ENCODE measurements at regions not wholly inside any gene's neighbourhood (a gene's known extent, or its start where the extent isn't known, plus 50 kb on each side); places are given as distances from the start of the nearest gene placed in this dataset.

- TF ChIP-seq SOX6 (IDR thresholded peaks at IDR 0.05) (peak; percentile 53; the same call in 1 of the 2 replicates), SMARCE1 (IDR thresholded peaks at IDR 0.05) (peak; percentile 85), SFPQ (IDR thresholded peaks at IDR 0.05; ENCODE audit: low read depth, low read length) (no peak), PATZ1 (CRISPR knock-in tag; IDR thresholded peaks at IDR 0.05; ENCODE audit: borderline replicate concordance) (no peak), SMARCA4 (IDR thresholded peaks at IDR 0.05) (peak; percentile 92), CREB1 (IDR thresholded peaks at IDR 0.05) (no peak), CREB1 (CRISPR knock-in tag; IDR thresholded peaks at IDR 0.05) (no peak), AFF4 (CRISPR knock-in tag; IDR thresholded peaks at IDR 0.05) (no peak), MCM5 (IDR thresholded peaks at IDR 0.05; ENCODE audit: low read depth) (no peak), KDM5B (IDR thresholded peaks at IDR 0.05; ENCODE audit: insufficient replicate concordance, low read depth, low read length) (no peak), DEAF1 (CRISPR knock-in tag; IDR thresholded peaks at IDR 0.05) (no peak), KAT2B (IDR thresholded peaks at IDR 0.05; ENCODE audit: low read depth, low read length) (no peak), CBX3 (IDR thresholded peaks at IDR 0.05; ENCODE audit: borderline replicate concordance in 1 of 2, low read length in 2 of 2) (no peak), HOMEZ (CRISPR knock-in tag; IDR thresholded peaks at IDR 0.05) (no peak), MYBL2 (IDR thresholded peaks at IDR 0.05; ENCODE audit: low read depth) (peak; percentile 81), MYBL2 (CRISPR knock-in tag; IDR thresholded peaks at IDR 0.05; ENCODE audit: borderline replicate concordance) (no peak)
These were observed 141.9 kb upstream of the KLF6 start (continued) for GRCh38 chr10:3926675-3927525.

Data from K562 (cell line).